SK-N-SH (cell line): ENCODE measurements at regions not wholly inside any gene's neighbourhood (a gene's known extent, or its start where the extent isn't known, plus 50 kb on each side); places are given as distances from the start of the nearest gene placed in this dataset.
"Not testable (repeated sequence)": the region's sequence is repeated elsewhere in the genome, so short reads cannot be mapped to it uniquely, and the experiment has no call there.

Experiments used
- CTCF ChIA-PET: fragments of 300-600, 350-600 bp; formaldehyde crosslinking; extraction: SDS; loops from one replicate; lab custom pipeline; 2021; lab: Yijun Ruan, JAX
- POLR2A ChIA-PET: fragments of 350-600 bp; sonication (Branson Sonifier 250); formaldehyde crosslinking; extraction: SDS; loops from one replicate; lab custom pipeline; 2020; ENCODE audit warnings: antibody characterized with exemption, inconsistent platforms; lab: Yijun Ruan, JAX
- DNase-seq: peaks from one replicate; pipeline ENCODE4 v3.0.0; 2012
- H2AFZ ChIP-seq: fragments of 200-600 bp; sonication (generic); 2 replicates; pipeline ENCODE4 v1.8.1; 2016; ENCODE audit warnings: antibody characterized with exemption, mild to moderate bottlenecking, low read depth
- H3F3A ChIP-seq: fragments of 200-600 bp; sonication (generic); replicated peaks from 2 replicates; pipeline ENCODE3; 2016; ENCODE audit warnings: antibody characterized with exemption, mild to moderate bottlenecking; ENCODE audit not compliant: insufficient read depth
- H3K27ac ChIP-seq, 2 experiments: fragments of 200-500 bp in 1 of 2; fragments of 200-600 bp in 1 of 2; sonication (Bioruptor generic) in 1 of 2; sonication (generic), shearing (Covaris generic) in 1 of 2; 2 replicates each; pipeline versions ENCODE4 v1.5.1 to v1.6.1; 2014 to 2016; ENCODE audit warnings: low read depth in 2 of 2, inconsistent platforms in 1 of 2, low read length in 1 of 2, mild to moderate bottlenecking in 1 of 2, mixed read lengths in 1 of 2
- H3K27me3 ChIP-seq: fragments of 200-600 bp; sonication (generic), shearing (Covaris generic); 2 replicates; pipeline ENCODE4 v1.6.1; 2016; ENCODE audit warnings: mixed run types; ENCODE audit not compliant: insufficient read depth
- H3K36me3 ChIP-seq, 2 experiments: fragments of 200-500 bp in 1 of 2; fragments of 200-600 bp in 1 of 2; sonication (Bioruptor generic) in 1 of 2; sonication (generic) in 1 of 2; replicated peaks in 1 of 2; 2 replicates each; pipeline versions ENCODE3 to v1.5.1; 2014 to 2016; ENCODE audit warnings: low read length in 1 of 2, mild to moderate bottlenecking in 1 of 2; ENCODE audit not compliant: insufficient read depth in 2 of 2, control insufficient read depth in 1 of 2
- H3K4me1 ChIP-seq, 2 experiments: fragments of 200-500 bp in 1 of 2; fragments of 200-600 bp in 1 of 2; sonication (Bioruptor generic) in 1 of 2; sonication (generic), shearing (Covaris generic) in 1 of 2; 2 replicates each; pipeline versions ENCODE4 v1.5.1 to v1.6.1; 2014 to 2016; ENCODE audit warnings: low read depth in 1 of 2, low read length in 1 of 2, mixed run types in 1 of 2; ENCODE audit not compliant: insufficient read depth in 2 of 2, control insufficient read depth in 1 of 2
- H3K4me2 ChIP-seq: fragments of 200-600 bp; sonication (generic), shearing (Covaris generic); 2 replicates; pipeline ENCODE4 v1.6.1; 2017; ENCODE audit warnings: mixed run types
- H3K4me3 ChIP-seq, 2 experiments: fragments of 200-500 bp in 1 of 2; fragments of 200-600 bp in 1 of 2; sonication (Bioruptor generic) in 1 of 2; sonication (generic), shearing (Covaris generic) in 1 of 2; 2 replicates each; pipeline versions ENCODE4 v1.5.1 to v1.8.1; 2014 to 2016; ENCODE audit warnings: low read depth in 2 of 2, inconsistent platforms in 1 of 2, low read length in 1 of 2, mild to moderate bottlenecking in 1 of 2, mixed read lengths in 1 of 2, moderate library complexity in 1 of 2
- H3K79me2 ChIP-seq: fragments of 200-600 bp; sonication (generic); 2 replicates; pipeline ENCODE4 v1.8.1; 2017; ENCODE audit warnings: mild to moderate bottlenecking; ENCODE audit not compliant: insufficient read depth
- H3K9ac ChIP-seq: fragments of 200-600 bp; sonication (generic); 2 replicates; pipeline ENCODE4 v1.6.1; 2017; ENCODE audit warnings: mixed run types
- H3K9me2 ChIP-seq: fragments of 200-600 bp; sonication (generic); 2 replicates; pipeline ENCODE4 v1.6.1; 2017; ENCODE audit warnings: mixed run types
- H3K9me3 ChIP-seq: fragments of 200-600 bp; sonication (generic); 2 replicates; pipeline ENCODE4 v1.6.1; 2017; ENCODE audit warnings: mixed run types, mild to moderate bottlenecking, moderate library complexity
- H4K20me1 ChIP-seq: fragments of 200-600 bp; sonication (generic); 2 replicates; pipeline ENCODE4 v1.6.1; 2017; ENCODE audit warnings: mild to moderate bottlenecking, mixed run types; ENCODE audit not compliant: insufficient read depth
- IRF3 ChIP-seq: fragments of 150-350 bp; IDR thresholded peaks from 2 replicates; pipeline ENCODE4 v1.6.1; 2016; ENCODE audit warnings: mild to moderate bottlenecking, low read depth, low read length
- JUND ChIP-seq: IDR thresholded peaks from 2 replicates; pipeline ENCODE4 v1.4.0; 2012
- MEF2A ChIP-seq: IDR thresholded peaks from 2 replicates; pipeline ENCODE4 v1.4.0; 2012; ENCODE audit warnings: low read depth, borderline replicate concordance
- MXI1 ChIP-seq: IDR thresholded peaks from 2 replicates; pipeline ENCODE4 v1.6.1; 2012; ENCODE audit warnings: mild to moderate bottlenecking, low read depth, low read length, improper control_type of control experiment
- NFIC ChIP-seq: IDR thresholded peaks from 2 replicates; pipeline ENCODE4 v1.4.0; 2012; ENCODE audit warnings: borderline replicate concordance
- REST ChIP-seq: IDR thresholded peaks from 2 replicates; pipeline ENCODE4 v1.6.1; 2012; ENCODE audit warnings: mild to moderate bottlenecking, low read depth, low read length, moderate library complexity
- SIN3A ChIP-seq: IDR thresholded peaks from 2 replicates; pipeline ENCODE4 v1.6.1; 2012; ENCODE audit warnings: low read depth, mild to moderate bottlenecking, low read length, moderate library complexity, borderline replicate concordance
- SMC3 ChIP-seq: IDR thresholded peaks from 2 replicates; pipeline ENCODE4 v1.6.1; 2012; ENCODE audit warnings: low read depth, low read length, improper control_type of control experiment
- WGBS: methylation state at CpG from one replicate; pipeline ENCODE4 v1.1.6; 2017; ENCODE audit warnings: low lambda C conversion rate; 5-methylcytosine and 5-hydroxymethylcytosine counted together

DNA sequence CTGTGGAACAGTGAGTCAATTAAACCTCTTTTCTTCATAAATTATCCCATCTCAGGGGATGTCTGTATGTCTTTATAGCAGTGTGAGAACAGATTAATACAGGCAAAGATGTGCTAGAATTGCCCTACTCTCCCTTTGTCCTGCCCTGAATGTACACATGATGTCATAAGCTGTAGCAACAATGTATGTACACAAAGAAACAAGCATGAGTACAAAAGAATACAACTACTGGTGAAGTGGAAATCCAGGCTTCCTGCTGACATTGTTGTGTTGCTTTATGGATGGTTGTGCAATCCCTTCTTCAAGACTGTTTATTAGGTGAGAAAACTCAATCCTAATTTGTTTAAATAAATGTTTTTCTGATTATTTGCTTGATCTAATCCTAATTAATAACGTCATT lies 446.6 kb downstream of the DSC3 start (continued):
- TF ChIP-seq REST (no peak), MEF2A (no peak), NFIC (no peak), JUND (no peak), MXI1 (no peak)

DNA sequence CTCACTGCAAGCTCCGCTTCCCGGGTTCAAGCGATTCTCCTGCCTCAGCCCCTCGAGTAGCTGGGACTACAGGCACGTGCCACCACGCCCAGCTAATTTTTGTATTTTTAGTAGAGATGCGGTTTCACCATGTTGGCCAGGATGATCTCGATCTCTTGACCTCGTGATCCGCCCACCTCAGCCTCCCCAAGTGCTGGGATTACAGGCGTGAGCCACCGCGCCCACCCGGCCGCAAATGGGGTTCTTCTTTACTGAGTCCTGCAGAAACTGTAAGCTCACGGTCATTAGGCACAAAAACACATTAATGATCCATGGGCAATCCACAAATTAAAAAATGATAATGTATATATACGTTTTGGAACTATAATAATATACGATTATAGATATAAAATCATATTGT lies 447.6 kb downstream of the DSC3 start:
- H3K9me2 ChIP-seq, H3F3A ChIP-seq, H3K4me3 ChIP-seq, H2AFZ ChIP-seq, H3K4me2 ChIP-seq, H3K36me3 ChIP-seq, H3K27me3 ChIP-seq, POLR2A ChIA-PET, H3K9me3 ChIP-seq, CTCF ChIA-PET, DNase-seq, H3K79me2 ChIP-seq, H3K4me1 ChIP-seq, H3K9ac ChIP-seq, H3K27ac ChIP-seq, H4K20me1 ChIP-seq: not testable (repeated sequence)
- WGBS: 41% methylated on average over 18 of the region's 18 CpGs

DNA sequence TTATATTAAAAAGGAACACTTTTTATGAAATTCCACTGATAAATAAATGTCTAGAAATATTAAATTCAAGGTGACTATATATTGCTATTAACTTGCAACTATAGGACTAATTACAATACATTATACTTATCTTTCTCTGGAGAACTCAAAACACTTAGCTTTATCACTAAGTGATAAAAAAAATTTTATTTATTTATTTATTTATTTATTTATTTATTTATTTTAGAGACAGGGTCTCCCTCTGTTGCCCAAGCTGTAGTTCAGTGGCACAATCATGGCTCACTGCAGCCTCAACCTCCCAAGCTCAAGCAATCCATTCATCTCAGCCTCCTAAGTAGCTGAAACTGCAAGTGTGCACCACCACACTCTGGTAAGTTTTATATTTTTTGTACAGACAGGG lies 451.1 kb downstream of the DSC3 start:
- H3K4me2 ChIP-seq: no peak overlapping the region
- H3K9me3 ChIP-seq: no peaks in the 10 kb centered on the region
- no peaks in the 10 kb centered on the region for H3K36me3 ChIP-seq
- TF ChIP-seq IRF3: no peak
- TF ChIP-seq NFIC: no peak
- no peak for TF ChIP-seq SMC3
- TF ChIP-seq JUND: no peak
- TF ChIP-seq MEF2A: no peak
- no peak for TF ChIP-seq SIN3A
- no peaks in the 10 kb centered on the region for H3K27me3 ChIP-seq
- POLR2A ChIA-PET: no interaction called here
- CTCF ChIA-PET: interaction anchor here (0.6 kb wide), 1 partner anchor 1006 kb away, joined by 4 read pairs; no protein-coding TSS in a partner anchor
- H3K9ac ChIP-seq: no peak overlapping the region
- H3K9me2 ChIP-seq: no peaks in the 10 kb centered on the region
- H3K4me3 ChIP-seq: no peak overlapping the region
- H3K79me2 ChIP-seq: no peaks in the 10 kb centered on the region
- H3K4me1 ChIP-seq: no peaks in the 10 kb centered on the region
- H3K27ac ChIP-seq: no peak overlapping the region
- no peak for DNase-seq
- no peaks in the 10 kb centered on the region for H3F3A ChIP-seq
- H2AFZ ChIP-seq: no peak overlapping the region
- no peaks in the 10 kb centered on the region for H4K20me1 ChIP-seq
